ENCODE measurements at regions not wholly inside any gene's neighbourhood (a gene's known extent, or its start where the extent isn't known, plus 50 kb on each side); places are given as distances from the start of the nearest gene placed in this dataset.

GRCh38 chr11:122521626-122522025, 133.9 kb upstream of the UBASH3B start:
- no peak for FAIRE-seq

GRCh38 chr11:122517403-122518379, 137.8 kb upstream of the UBASH3B start:
- FAIRE-seq: no peak

DNA sequence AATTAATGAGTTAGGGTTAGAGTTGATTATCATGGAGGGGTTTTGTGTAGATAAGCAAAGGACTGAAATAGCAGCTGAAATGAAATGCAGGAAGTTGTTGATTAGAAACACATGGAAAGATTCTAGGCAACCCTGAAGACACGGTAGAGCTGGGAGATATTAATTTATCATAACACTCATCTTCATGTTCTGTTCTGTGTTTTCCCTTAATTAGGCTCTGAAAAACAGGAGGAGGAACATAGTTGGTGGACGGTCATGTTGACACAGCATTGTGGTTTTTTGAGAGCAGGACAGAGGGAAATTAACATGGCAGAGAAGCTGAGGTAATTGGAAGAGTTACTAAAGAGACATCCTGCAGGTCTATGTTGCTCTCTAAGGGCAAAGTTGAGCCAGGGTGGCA, 138.8 kb upstream of the UBASH3B start:
- FAIRE-seq: peak; percentile 98

- no peak for FAIRE-seq
These were observed 141.5 kb upstream of the UBASH3B start for GRCh38 chr11:122513997-122514396.

GRCh38 chr11:122513328-122513727, 142.2 kb upstream of the UBASH3B start:
- FAIRE-seq: no peak

- FAIRE-seq: no peak
These were observed 142.8 kb upstream of the UBASH3B start for GRCh38 chr11:122512688-122513087.

- FAIRE-seq: no peak
These were observed 145.6 kb upstream of the UBASH3B start for GRCh38 chr11:122509899-122510298.

GRCh38 chr11:122509091-122509490, 146.4 kb upstream of the UBASH3B start:
- no peak for FAIRE-seq

DNA sequence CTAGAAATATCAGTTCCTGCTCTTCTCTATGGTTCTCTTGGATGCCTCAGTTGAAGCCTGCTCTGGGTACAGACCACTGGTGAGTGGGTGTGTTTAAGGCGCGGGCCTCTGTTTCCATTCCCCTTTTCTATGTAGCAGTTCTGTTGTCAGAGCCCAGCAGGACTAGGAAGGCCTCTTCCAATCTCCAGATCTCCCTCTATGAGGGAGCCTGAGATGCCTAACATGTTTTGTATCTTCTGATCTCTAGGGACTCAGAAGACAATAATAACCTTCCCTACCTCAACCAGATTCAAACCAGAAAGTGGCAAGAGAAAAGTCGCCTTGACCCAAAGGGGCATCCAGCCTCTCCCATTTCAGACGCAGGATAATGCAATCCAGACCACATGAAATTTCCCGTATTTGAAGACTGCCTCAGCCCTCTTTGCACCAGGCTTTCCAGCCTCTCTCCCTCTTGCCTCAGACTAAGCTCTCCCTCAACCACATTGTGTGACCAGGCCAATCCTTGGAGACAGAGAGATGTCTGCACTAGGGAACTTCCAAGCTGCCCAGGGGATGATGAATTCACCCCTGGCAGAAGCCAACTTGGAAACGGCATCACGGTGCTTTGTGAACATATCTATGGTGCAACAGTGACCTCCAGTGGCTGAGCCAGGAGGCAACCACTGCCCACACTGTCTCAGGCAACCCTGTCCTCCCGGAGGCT, 150.1 kb upstream of the UBASH3B start:
- FAIRE-seq: peak; percentile 82

DNA sequence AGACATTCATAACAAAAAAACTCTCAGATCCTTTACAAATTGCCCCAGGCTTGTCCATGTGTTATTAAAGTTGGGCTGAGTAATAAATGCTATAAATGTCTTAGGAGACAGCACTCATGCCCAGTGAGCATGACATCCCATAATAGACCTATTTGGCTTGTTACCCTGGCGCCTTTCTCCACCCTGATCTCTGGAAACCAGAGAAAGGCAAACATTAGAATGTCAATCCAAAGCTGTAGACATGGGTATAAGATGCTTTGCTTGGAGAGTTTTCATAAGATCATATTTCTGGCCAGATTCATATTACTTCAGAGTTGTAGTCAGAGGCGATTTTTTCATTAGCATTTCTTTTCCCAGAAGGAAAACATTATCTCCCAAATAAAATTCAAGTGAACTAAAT, 161.3 kb upstream of the UBASH3B start:
- no peak for FAIRE-seq

DNA sequence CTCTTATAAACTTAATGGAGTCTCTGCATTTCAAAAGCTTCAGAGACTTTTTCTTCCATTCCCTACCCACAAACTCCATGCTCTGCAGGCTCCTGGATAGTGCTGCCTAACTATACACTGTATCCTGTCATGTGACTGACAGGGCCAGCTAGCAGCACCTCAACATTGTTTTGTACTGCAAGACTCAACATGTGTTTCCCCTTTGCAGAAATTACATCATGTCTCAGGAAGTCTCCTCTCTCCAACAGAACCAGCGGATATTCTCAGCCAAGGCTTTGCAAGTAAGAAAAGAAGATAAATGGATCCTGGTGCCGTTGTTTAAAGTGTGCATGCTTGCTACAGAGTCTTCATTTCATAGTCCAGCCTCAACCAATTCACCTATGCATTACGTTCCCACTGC, 164.0 kb upstream of the UBASH3B start:
- peak; percentile 29 for FAIRE-seq

DNA sequence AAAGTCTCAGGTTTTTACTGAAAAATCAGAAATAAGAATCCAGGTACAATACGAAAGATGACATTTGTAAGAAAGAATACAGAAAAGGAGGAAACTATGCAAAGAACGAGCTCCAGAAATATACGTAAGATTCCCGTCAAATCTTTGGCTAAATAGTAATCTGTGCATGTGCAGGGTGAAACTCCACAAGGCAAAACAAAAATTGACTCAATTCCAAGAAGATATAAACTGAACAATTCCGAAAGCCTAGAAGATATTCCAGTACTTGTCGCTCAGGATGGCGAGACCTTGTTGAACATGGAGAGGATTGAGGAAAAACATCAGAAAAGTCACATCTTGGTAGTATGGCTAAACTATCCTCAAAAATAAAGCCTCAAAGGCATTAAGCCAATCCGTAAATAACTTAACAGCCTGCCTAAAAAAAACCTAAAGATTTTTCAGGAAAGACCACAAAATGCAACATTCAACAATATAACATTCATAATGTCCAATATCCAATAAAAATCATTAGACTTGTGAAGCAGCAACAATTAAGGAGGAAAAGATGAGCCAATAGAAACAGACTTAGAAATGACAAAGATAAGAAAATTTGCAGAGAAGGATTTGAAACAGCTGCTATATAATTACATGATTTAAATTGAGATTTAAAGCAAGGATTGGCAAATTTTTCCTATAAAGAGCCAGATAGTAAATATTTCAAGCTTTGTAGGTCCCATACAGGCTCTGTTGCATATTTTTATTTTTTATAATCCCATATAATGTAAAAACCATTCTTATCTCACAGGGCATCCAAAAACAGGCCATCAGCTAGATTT, 166.4 kb upstream of the UBASH3B start:
- FAIRE-seq: peak; percentile 51

GRCh38 chr11:122487669-122488068, 167.9 kb upstream of the UBASH3B start:
- no peak for FAIRE-seq

GRCh38 chr11:122486793-122487495, 168.6 kb upstream of the UBASH3B start:
- no peak for FAIRE-seq

GRCh38 chr11:122478986-122479385, 176.5 kb upstream of the UBASH3B start:
- FAIRE-seq: peak; percentile 98

- no peak for FAIRE-seq
These were observed 186.6 kb upstream of the UBASH3B start for GRCh38 chr11:122468965-122469364.

DNA sequence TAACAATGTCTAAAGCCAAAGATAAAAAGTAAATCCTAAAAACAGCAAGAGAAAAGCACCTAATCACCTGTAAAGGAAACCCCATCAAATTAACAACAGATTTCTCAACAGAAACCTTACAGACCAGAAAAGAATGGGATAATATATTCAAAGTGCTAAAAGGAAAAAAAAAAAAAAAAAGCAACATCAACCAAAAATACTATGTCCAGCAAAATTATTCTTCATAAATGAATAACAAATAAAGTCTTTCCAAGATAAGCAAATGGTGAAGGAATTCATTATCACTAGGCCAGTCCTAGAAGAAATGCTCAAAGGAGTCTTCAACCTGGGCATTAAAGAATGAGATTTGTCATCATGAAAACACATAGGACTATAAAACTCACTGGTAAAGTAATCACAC, 192.0 kb upstream of the UBASH3B start:
- no peak for FAIRE-seq

DNA sequence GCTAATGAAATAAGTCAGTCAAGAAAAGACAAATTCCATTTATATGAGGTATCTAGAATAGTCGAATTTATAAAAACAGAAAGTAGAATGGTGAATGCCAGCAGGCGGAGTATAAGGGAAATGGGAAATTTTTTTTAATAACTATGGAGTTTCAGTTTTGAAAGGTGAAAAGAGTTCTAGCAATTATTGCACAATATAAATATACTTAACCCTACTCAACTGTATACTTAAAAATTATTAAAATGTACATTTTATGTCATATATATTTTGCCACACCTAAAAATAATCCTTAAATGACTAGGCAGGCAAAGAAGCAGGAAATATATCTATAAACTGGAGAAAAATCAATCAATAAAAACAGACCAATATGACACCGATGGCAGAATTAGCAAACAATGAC, 196.5 kb upstream of the UBASH3B start:
- no peak for FAIRE-seq

- FAIRE-seq: no peak
These were observed 201.9 kb upstream of the UBASH3B start for GRCh38 chr11:122453586-122453985.

GRCh38 chr11:122451911-122452310, 203.6 kb upstream of the UBASH3B start:
- FAIRE-seq: peak; percentile 72

GRCh38 chr11:122441666-122442035, 213.9 kb upstream of the UBASH3B start:
- no peak for FAIRE-seq
